GM18909 (cell line): ENCODE measurements at regions not wholly inside any gene's neighbourhood (a gene's known extent, or its start where the extent isn't known, plus 50 kb on each side); places are given as distances from the start of the nearest gene placed in this dataset.
"Not testable (repeated sequence)": the region's sequence is repeated elsewhere in the genome, so short reads cannot be mapped to it uniquely, and the experiment has no call there.

Experiments
- ATAC-seq: cut with Tn5 transposase; IDR thresholded peaks from one replicate; pipeline ENCODE4 v1.9.1; 2021; ENCODE audit warnings: mild to moderate bottlenecking; ENCODE audit not compliant: unreplicated experiment, poor library complexity

GRCh38 chr6:63475707-63476106, 96.6 kb upstream of the LOC128125822 start:
- no peak for ATAC-seq

- ATAC-seq: no peak
Measured at GRCh38 chr6:63476302-63476701, 96.0 kb upstream of the LOC128125822 start.

- no peak for ATAC-seq
Measured at GRCh38 chr6:63477422-63478040, 94.7 kb upstream of the LOC128125822 start.

- no peak for ATAC-seq
Measured at GRCh38 chr6:63478734-63479133, 93.5 kb upstream of the LOC128125822 start.

- ATAC-seq: no peak
Measured at GRCh38 chr6:63486196-63486595, 86.1 kb upstream of the LOC128125822 start.

- ATAC-seq: no peak
Measured at GRCh38 chr6:63487103-63487813, 85.0 kb upstream of the LOC128125822 start.

- ATAC-seq: no peak
Measured at GRCh38 chr6:63491119-63491518, 81.2 kb upstream of the LOC128125822 start.

GRCh38 chr6:63492476-63492875, 79.8 kb upstream of the LOC128125822 start:
- ATAC-seq: no peak

GRCh38 chr6:63493557-63493956, 78.7 kb upstream of the LOC128125822 start:
- no peak for ATAC-seq

GRCh38 chr6:63496361-63496804, 75.9 kb upstream of the LOC128125822 start:
- no peak for ATAC-seq

- no peak for ATAC-seq
Measured at GRCh38 chr6:63502156-63502555, 70.1 kb upstream of the LOC128125822 start.

- no peak for ATAC-seq
Measured at GRCh38 chr6:63503199-63503598, 69.1 kb upstream of the LOC128125822 start.

- ATAC-seq: peak; percentile 98
Measured at GRCh38 chr6:63504777-63505384, 67.4 kb upstream of the LOC128125822 start.

- ATAC-seq: no peak
Measured at GRCh38 chr6:63507096-63507495, 65.2 kb upstream of the LOC128125822 start.

GRCh38 chr6:63509652-63510352, 62.5 kb upstream of the LOC128125822 start:
- ATAC-seq: peak; percentile 27

- ATAC-seq: no peak
Measured at GRCh38 chr6:63510353-63510686, 62.0 kb upstream of the LOC128125822 start.

- no peak for ATAC-seq
Measured at GRCh38 chr6:63510849-63511248, 61.4 kb upstream of the LOC128125822 start.

- ATAC-seq: no peak
Measured at GRCh38 chr6:63514488-63515173, 57.6 kb upstream of the LOC128125822 start.

GRCh38 chr6:63515227-63515626, 57.1 kb upstream of the LOC128125822 start:
- ATAC-seq: not testable (repeated sequence)

GRCh38 chr6:63516186-63516944, 55.9 kb upstream of the LOC128125822 start:
- no peak for ATAC-seq
